ENCODE measurements at regions not wholly inside any gene's neighbourhood (a gene's known extent, or its start where the extent isn't known, plus 50 kb on each side); places are given as distances from the start of the nearest gene placed in this dataset.

GRCh38 chr20:52748990-52749389 is 223.2 kb upstream of the TSHZ2 start:
- TF ChIP-seq CTCF (IDR thresholded peaks at IDR 0.05 in 2 of 3, conservative IDR thresholded peaks at IDR 0.05 in 1 of 3; ENCODE audit: borderline replicate concordance in 1 of 3, insufficient read depth in 1 of 3, low read depth in 2 of 3, low read length in 2 of 3) (no peak), CEBPB (IDR thresholded peaks at IDR 0.05; ENCODE audit: low read depth) (no peak), POLR2A (IDR thresholded peaks at IDR 0.05; ENCODE audit: borderline replicate concordance, extremely low read depth, insufficient read depth, insufficient read length) (no peak), EZH2 (IDR thresholded peaks at IDR 0.05) (no peak), MAX (IDR thresholded peaks at IDR 0.05) (no peak), CBX3 (IDR thresholded peaks at IDR 0.05; ENCODE audit: low read depth) (no peak), ZFX (IDR thresholded peaks at IDR 0.05) (no peak), EZH2phosphoT487 (IDR thresholded peaks at IDR 0.05; ENCODE audit: borderline replicate concordance) (no peak)

Measured in HCT116 (cell line).